HEK293T (cell line): ENCODE measurements at regions not wholly inside any gene's neighbourhood (a gene's known extent, or its start where the extent isn't known, plus 50 kb on each side); places are given as distances from the start of the nearest gene placed in this dataset.

Source experiments
- CTCF ChIA-PET: fragments of 350-600 bp; formaldehyde crosslinking; extraction: SDS; loops from one replicate; lab custom pipeline; 2021; ENCODE audit warnings: antibody characterized with exemption, inconsistent platforms; lab: Yijun Ruan, JAX
- POLR2A ChIA-PET: fragments of 350-600 bp; formaldehyde crosslinking; extraction: SDS; loops from one replicate; lab custom pipeline; 2020; ENCODE audit warnings: antibody characterized with exemption, inconsistent platforms; lab: Yijun Ruan, JAX
- DNase-seq: peaks from one replicate; pipeline ENCODE4 v3.0.0; 2012; ENCODE audit warnings: mixed read lengths; ENCODE audit errors: extremely low spot score
- ARNT ChIP-seq: fragments of 450-650 bp; IDR thresholded peaks from 2 replicates; pipeline ENCODE4 v1.6.1; 2017; ENCODE audit warnings: mild to moderate bottlenecking
- BHLHE40 ChIP-seq: fragments of 450-650 bp; IDR thresholded peaks from 2 replicates; pipeline ENCODE4 v1.6.1; 2016; ENCODE audit warnings: mild to moderate bottlenecking, moderate library complexity, borderline replicate concordance
- CTBP1 ChIP-seq: fragments of 450-650 bp; IDR thresholded peaks from 2 replicates; pipeline ENCODE4 v1.6.1; 2016; ENCODE audit warnings: borderline replicate concordance
- ELF4 ChIP-seq: fragments of 450-650 bp; IDR thresholded peaks from 2 replicates; pipeline ENCODE4 v1.6.1; 2017; ENCODE audit warnings: antibody characterized with exemption
- FOXA1 ChIP-seq: fragments of 450-650 bp; IDR thresholded peaks from 2 replicates; pipeline ENCODE4 v1.6.1; 2016; ENCODE audit warnings: mild to moderate bottlenecking
- FOXK2 ChIP-seq: fragments of 450-650 bp; IDR thresholded peaks from 2 replicates; pipeline ENCODE4 v1.6.1; 2016; ENCODE audit warnings: mild to moderate bottlenecking
- FOXM1 ChIP-seq: fragments of 450-650 bp; IDR thresholded peaks from 2 replicates; pipeline ENCODE4 v1.6.1; 2017; ENCODE audit warnings: mild to moderate bottlenecking, borderline replicate concordance
- HDGF ChIP-seq: fragments of 450-650 bp; IDR thresholded peaks from 2 replicates; pipeline ENCODE4 v1.6.1; 2017; ENCODE audit warnings: antibody characterized with exemption, borderline replicate concordance
- L3MBTL2 ChIP-seq: fragments of 450-650 bp; conservative IDR thresholded peaks from 2 replicates; pipeline ENCODE4 v1.6.1; 2016; ENCODE audit warnings: mild to moderate bottlenecking
- LEF1 ChIP-seq: fragments of 450-650 bp; IDR thresholded peaks from 2 replicates; pipeline ENCODE4 v1.6.1; 2017; ENCODE audit warnings: mild to moderate bottlenecking, borderline replicate concordance
- NFRKB ChIP-seq: fragments of 450-650 bp; IDR thresholded peaks from 2 replicates; pipeline ENCODE4 v1.6.1; 2016; ENCODE audit warnings: mild to moderate bottlenecking, moderate library complexity
- PKNOX1 ChIP-seq: fragments of 450-650 bp; IDR thresholded peaks from 2 replicates; pipeline ENCODE4 v1.6.1; 2016
- SP1 ChIP-seq: fragments of 450-650 bp; IDR thresholded peaks from 2 replicates; pipeline ENCODE4 v1.6.1; 2017
- SUZ12 ChIP-seq: fragments of 450-650 bp; IDR thresholded peaks from 2 replicates; pipeline ENCODE4 v1.6.1; 2016; ENCODE audit warnings: mild to moderate bottlenecking
- TARDBP ChIP-seq: fragments of 450-650 bp; IDR thresholded peaks from 2 replicates; pipeline ENCODE4 v1.6.1; 2016
- ZNF384 ChIP-seq: fragments of 450-650 bp; IDR thresholded peaks from 2 replicates; pipeline ENCODE4 v1.6.1; 2016

- TF ChIP-seq HDGF (no peak), NFRKB (no peak), FOXK2 (no peak), SP1 (no peak), LEF1 (no peak), CTBP1 (no peak), SUZ12 (no peak)
- ChIA-PET POLR2A (no interaction called here), CTCF (no interaction called here)
- DNase-seq = no peak
Observed at GRCh38 chr16:9568261-9568660, 476.8 kb downstream of the HAPSTR1 start.

GRCh38 chr16:9570521-9570920 is 479.1 kb downstream of the HAPSTR1 start:
- ChIA-PET CTCF (no interaction called here), POLR2A (no interaction called here)
- TF ChIP-seq FOXM1 = no peak
- no peak for TF ChIP-seq BHLHE40
- TF ChIP-seq NFRKB = no peak
- TF ChIP-seq FOXA1 = no peak
- no peak for TF ChIP-seq ZNF384
- TF ChIP-seq SUZ12 = no peak
- TF ChIP-seq LEF1 = no peak
- no peak for TF ChIP-seq HDGF
- DNase-seq = no peak

- TF ChIP-seq TARDBP (no peak), PKNOX1 (no peak), FOXA1 (no peak), SP1 (no peak)
- DNase-seq = no peak
- CTCF ChIA-PET = no interaction called here
- POLR2A ChIA-PET = no interaction called here
Observed at GRCh38 chr16:9578459-9578858, 487.0 kb downstream of the HAPSTR1 start.

- POLR2A ChIA-PET = no interaction called here
- CTCF ChIA-PET = no interaction called here
- TF ChIP-seq HDGF (no peak), FOXM1 (no peak), CTBP1 (no peak), TARDBP (no peak), ZNF384 (no peak), SP1 (no peak), BHLHE40 (no peak), ARNT (no peak), ELF4 (no peak), FOXK2 (no peak), SUZ12 (no peak), FOXA1 (no peak), LEF1 (no peak), NFRKB (no peak)
- no peak for DNase-seq
Observed at GRCh38 chr16:9580025-9580424, 488.6 kb downstream of the HAPSTR1 start.

GRCh38 chr16:9593440-9593839 is 502.0 kb downstream of the HAPSTR1 start:
- POLR2A ChIA-PET = no interaction called here
- CTCF ChIA-PET = no interaction called here
- DNase-seq = no peak
- TF ChIP-seq FOXK2 = no peak
- TF ChIP-seq PKNOX1 = no peak
- TF ChIP-seq SUZ12 = no peak
- TF ChIP-seq BHLHE40 = no peak
- no peak for TF ChIP-seq ELF4
- no peak for TF ChIP-seq L3MBTL2
- TF ChIP-seq CTBP1 = no peak
- TF ChIP-seq FOXM1 = no peak
- no peak for TF ChIP-seq FOXA1
- no peak for TF ChIP-seq LEF1
- TF ChIP-seq SP1 = no peak
- TF ChIP-seq TARDBP = no peak
- TF ChIP-seq NFRKB = no peak

GRCh38 chr16:9594047-9594446 is 502.6 kb downstream of the HAPSTR1 start:
- ChIA-PET CTCF (no interaction called here), POLR2A (no interaction called here)
- no peak for DNase-seq
- TF ChIP-seq SP1 (no peak), FOXA1 (no peak), FOXM1 (no peak), BHLHE40 (no peak), LEF1 (no peak), NFRKB (no peak), L3MBTL2 (no peak), ZNF384 (no peak), PKNOX1 (no peak), HDGF (no peak), ELF4 (no peak), CTBP1 (no peak), TARDBP (no peak)

- DNase-seq = no peak
- CTCF ChIA-PET = no interaction called here
- POLR2A ChIA-PET = no interaction called here
- TF ChIP-seq CTBP1 (no peak), PKNOX1 (no peak)
Observed at GRCh38 chr16:9594946-9595345, 503.5 kb downstream of the HAPSTR1 start.
